ENCODE measurements at regions not wholly inside any gene's neighbourhood (a gene's known extent, or its start where the extent isn't known, plus 50 kb on each side); places are given as distances from the start of the nearest gene placed in this dataset.

DNA sequence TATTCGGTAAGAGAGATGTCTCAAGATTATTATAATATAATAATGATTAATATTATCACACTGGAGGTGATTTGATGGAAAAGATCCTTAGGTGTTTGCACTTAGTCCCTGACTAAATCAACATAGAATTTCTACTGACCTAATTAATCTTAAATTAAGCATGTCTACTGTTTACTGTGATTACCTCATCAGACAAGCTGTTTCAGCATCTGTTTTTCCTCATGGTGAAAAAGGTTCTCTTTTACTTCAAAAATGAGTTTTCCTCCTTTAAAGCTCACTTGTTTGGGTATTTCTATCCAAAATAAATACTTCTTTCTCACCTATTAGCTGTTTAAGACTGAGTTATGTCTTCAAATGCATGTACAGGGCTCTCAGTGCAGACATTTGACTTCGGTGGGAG, 407.8 kb downstream of the NKX6-1 start:
- POLR2A ChIA-PET: no interaction called here
- no peak overlapping the region for H3K27ac ChIP-seq (ENCODE audit: insufficient read depth in 1 of 2, low read depth in 1 of 2, low read length in 2 of 2, poor library complexity in 1 of 2, severe bottlenecking in 2 of 2)
- peaks cover 0 to 2% (median 0%) of the 10 kb centered on the region in 5 experiments for H3K27me3 ChIP-seq (replicated peaks in 2 of 5; ENCODE audit: control insufficient read depth in 4 of 5, insufficient read depth in 5 of 5, low read length in 4 of 5)
- H3K9me3 ChIP-seq (ENCODE audit: control extremely low read depth in 1 of 5, control insufficient read depth in 4 of 5, insufficient read depth in 2 of 5, low read depth in 1 of 5, low read length in 4 of 5): no peaks in the 10 kb centered on the region
- DNase-seq: no peak
- no CpG with 5 or more reads among the region's 2 CpGs for WGBS (ENCODE audit: insufficient coverage)
- CTCF ChIA-PET: no interaction called here
- H3K4me1 ChIP-seq (ENCODE audit: control extremely low read depth in 1 of 4, control insufficient read depth in 4 of 4, insufficient read depth in 4 of 4, low read length in 3 of 4): no peaks in the 10 kb centered on the region
- no peaks in the 10 kb centered on the region for H3K36me3 ChIP-seq (ENCODE audit: control insufficient read depth in 4 of 4, insufficient read depth in 4 of 4, low read length in 3 of 4)
- H3K4me3 ChIP-seq (ENCODE audit: control insufficient read depth in 1 of 7, extremely low read depth in 1 of 7, insufficient read depth in 4 of 7, low read depth in 2 of 7, low read length in 6 of 7): no peak overlapping the region

GRCh38 chr4:84089652-84090437, 409.2 kb downstream of the NKX6-1 start:
- DNase-seq: no peak
- ChIA-PET POLR2A (no interaction called here), CTCF (no interaction called here)
- Histone ChIP-seq H3K27ac (ENCODE audit: insufficient read depth in 1 of 2, low read depth in 1 of 2, low read length in 2 of 2, poor library complexity in 1 of 2, severe bottlenecking in 2 of 2) (no peak overlapping the region), H3K36me3 (ENCODE audit: control insufficient read depth in 4 of 4, insufficient read depth in 4 of 4, low read length in 3 of 4) (no peaks in the 10 kb centered on the region), H3K4me1 (ENCODE audit: control extremely low read depth in 1 of 4, control insufficient read depth in 4 of 4, insufficient read depth in 4 of 4, low read length in 3 of 4) (no peaks in the 10 kb centered on the region), H3K9me3 (ENCODE audit: control extremely low read depth in 1 of 5, control insufficient read depth in 4 of 5, insufficient read depth in 2 of 5, low read depth in 1 of 5, low read length in 4 of 5) (no peaks in the 10 kb centered on the region), H3K4me3 (ENCODE audit: control insufficient read depth in 1 of 7, extremely low read depth in 1 of 7, insufficient read depth in 4 of 7, low read depth in 2 of 7, low read length in 6 of 7) (no peak overlapping the region), H3K27me3 (replicated peaks in 2 of 5; ENCODE audit: control insufficient read depth in 4 of 5, insufficient read depth in 5 of 5, low read length in 4 of 5) (peaks cover 0 to 2% (median 0%) of the 10 kb centered on the region in 5 experiments)
- 87% methylated on average over 5 of the region's 5 CpGs for WGBS (ENCODE audit: insufficient coverage)

DNA sequence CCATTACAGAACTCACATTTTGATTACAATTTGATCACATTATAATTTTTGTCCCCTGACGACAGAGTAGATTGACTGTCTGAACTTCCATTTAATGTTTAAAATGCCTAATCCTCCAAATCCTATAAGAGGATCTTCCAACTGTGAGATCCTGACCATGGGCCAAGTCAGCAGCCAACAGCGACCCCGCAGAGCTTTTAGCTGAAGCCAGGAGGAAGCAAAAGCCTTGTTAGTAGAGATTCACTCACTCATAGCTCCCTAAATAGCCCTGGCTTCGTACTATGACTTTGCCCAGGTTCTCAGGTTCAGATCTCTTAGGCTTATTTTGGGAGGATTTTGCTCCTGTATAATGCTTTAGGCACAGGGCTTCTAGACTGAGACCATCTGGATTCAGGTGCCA, 413.1 kb downstream of the NKX6-1 start:
- Histone ChIP-seq H3K9me3 (ENCODE audit: control extremely low read depth in 1 of 5, control insufficient read depth in 4 of 5, insufficient read depth in 2 of 5, low read depth in 1 of 5, low read length in 4 of 5) (no peaks in the 10 kb centered on the region), H3K27ac (ENCODE audit: insufficient read depth in 1 of 2, low read depth in 1 of 2, low read length in 2 of 2, poor library complexity in 1 of 2, severe bottlenecking in 2 of 2) (no peak overlapping the region), H3K36me3 (ENCODE audit: control insufficient read depth in 4 of 4, insufficient read depth in 4 of 4, low read length in 3 of 4) (no peaks in the 10 kb centered on the region), H3K4me1 (ENCODE audit: control extremely low read depth in 1 of 4, control insufficient read depth in 4 of 4, insufficient read depth in 4 of 4, low read length in 3 of 4) (no peaks in the 10 kb centered on the region), H3K27me3 (replicated peaks in 2 of 5; ENCODE audit: control insufficient read depth in 4 of 5, insufficient read depth in 5 of 5, low read length in 4 of 5) (no peaks in the 10 kb centered on the region), H3K4me3 (ENCODE audit: control insufficient read depth in 1 of 7, extremely low read depth in 1 of 7, insufficient read depth in 4 of 7, low read depth in 2 of 7, low read length in 6 of 7) (no peak overlapping the region)
- DNase-seq: no peak
- POLR2A ChIA-PET: no interaction called here
- WGBS (ENCODE audit: insufficient coverage): 88% methylated on average over 2 of the region's 4 CpGs
- CTCF ChIA-PET: interaction anchor here (0.6 kb wide), 1 partner anchor 10 kb away, joined by 4 read pairs; no protein-coding TSS in a partner anchor

DNA sequence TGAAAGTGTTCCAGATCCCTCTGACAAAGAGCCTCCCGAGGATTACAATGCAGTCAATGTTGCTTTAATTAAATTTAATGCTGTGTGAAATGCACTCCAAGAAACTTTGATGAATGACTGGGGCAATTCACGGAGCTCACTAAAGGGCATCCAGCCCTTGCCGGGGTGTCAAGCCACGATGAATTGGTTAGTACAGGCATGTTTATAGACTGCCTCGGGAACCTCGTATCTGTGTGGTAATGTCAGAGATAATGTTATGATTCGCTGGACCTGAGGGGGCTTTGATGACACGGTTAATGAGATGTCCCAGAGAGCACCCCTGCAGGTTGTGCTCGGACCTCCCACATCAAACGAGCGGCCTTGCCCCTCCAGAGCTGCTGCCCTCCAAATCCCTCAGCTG, 428.8 kb downstream of the NKX6-1 start:
- H3K4me3 ChIP-seq (ENCODE audit: control insufficient read depth in 1 of 7, extremely low read depth in 1 of 7, insufficient read depth in 4 of 7, low read depth in 2 of 7, low read length in 6 of 7): no peak overlapping the region
- no peaks in the 10 kb centered on the region for H3K36me3 ChIP-seq (ENCODE audit: control insufficient read depth in 4 of 4, insufficient read depth in 4 of 4, low read length in 3 of 4)
- H3K4me1 ChIP-seq (ENCODE audit: control extremely low read depth in 1 of 4, control insufficient read depth in 4 of 4, insufficient read depth in 4 of 4, low read length in 3 of 4): no peaks in the 10 kb centered on the region
- DNase-seq: no peak
- H3K27ac ChIP-seq (ENCODE audit: insufficient read depth in 1 of 2, low read depth in 1 of 2, low read length in 2 of 2, poor library complexity in 1 of 2, severe bottlenecking in 2 of 2): no peak overlapping the region
- CTCF ChIA-PET: interaction anchor here (0.6 kb wide), 1 partner anchor 16 kb away, joined by 4 read pairs; no protein-coding TSS in a partner anchor
- POLR2A ChIA-PET: no interaction called here
- H3K9me3 ChIP-seq (ENCODE audit: control extremely low read depth in 1 of 5, control insufficient read depth in 4 of 5, insufficient read depth in 2 of 5, low read depth in 1 of 5, low read length in 4 of 5): no peaks in the 10 kb centered on the region
- WGBS (ENCODE audit: insufficient coverage): 50% methylated on average over 10 of the region's 11 CpGs
- H3K27me3 ChIP-seq (replicated peaks in 2 of 5; ENCODE audit: control insufficient read depth in 4 of 5, insufficient read depth in 5 of 5, low read length in 4 of 5): no peaks in the 10 kb centered on the region

DNA sequence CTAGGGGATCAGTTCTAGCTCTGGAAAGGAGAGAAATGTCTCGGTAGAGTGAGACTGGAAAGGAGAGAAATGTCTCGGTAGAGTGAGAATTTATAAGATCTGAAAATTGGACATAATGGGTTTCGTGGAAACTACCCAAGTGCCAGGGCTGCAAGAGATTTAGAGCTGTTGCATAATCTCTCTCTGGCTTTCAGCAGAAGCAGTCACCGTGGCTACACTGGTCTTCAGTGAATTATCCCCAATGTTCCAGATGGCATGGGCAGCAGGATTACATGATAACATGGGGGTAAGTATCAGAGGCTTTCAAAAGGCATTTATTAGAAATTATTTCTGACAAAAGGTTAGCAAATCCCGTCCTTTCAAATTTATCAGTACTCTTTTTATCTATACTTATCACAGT, 435.5 kb downstream of the NKX6-1 start:
- Histone ChIP-seq H3K9me3 (ENCODE audit: control extremely low read depth in 1 of 5, control insufficient read depth in 4 of 5, insufficient read depth in 2 of 5, low read depth in 1 of 5, low read length in 4 of 5) (no peaks in the 10 kb centered on the region), H3K4me1 (ENCODE audit: control extremely low read depth in 1 of 4, control insufficient read depth in 4 of 4, insufficient read depth in 4 of 4, low read length in 3 of 4) (no peaks in the 10 kb centered on the region), H3K4me3 (ENCODE audit: control insufficient read depth in 1 of 7, extremely low read depth in 1 of 7, insufficient read depth in 4 of 7, low read depth in 2 of 7, low read length in 6 of 7) (no peak overlapping the region), H3K36me3 (ENCODE audit: control insufficient read depth in 4 of 4, insufficient read depth in 4 of 4, low read length in 3 of 4) (no peaks in the 10 kb centered on the region), H3K27ac (ENCODE audit: insufficient read depth in 1 of 2, low read depth in 1 of 2, low read length in 2 of 2, poor library complexity in 1 of 2, severe bottlenecking in 2 of 2) (no peak overlapping the region), H3K27me3 (replicated peaks in 2 of 5; ENCODE audit: control insufficient read depth in 4 of 5, insufficient read depth in 5 of 5, low read length in 4 of 5) (peaks cover 0 to 2% (median 0%) of the 10 kb centered on the region in 5 experiments)
- WGBS (ENCODE audit: insufficient coverage): 93% methylated on average over 4 of the region's 5 CpGs
- CTCF ChIA-PET: no interaction called here
- no peak for DNase-seq
- POLR2A ChIA-PET: no interaction called here

- CTCF ChIA-PET: no interaction called here
- H3K36me3 ChIP-seq (ENCODE audit: control insufficient read depth in 4 of 4, insufficient read depth in 4 of 4, low read length in 3 of 4): no peaks in the 10 kb centered on the region
- POLR2A ChIA-PET: no interaction called here
- H3K27me3 ChIP-seq (replicated peaks in 2 of 5; ENCODE audit: control insufficient read depth in 4 of 5, insufficient read depth in 5 of 5, low read length in 4 of 5): no peaks in the 10 kb centered on the region
- H3K9me3 ChIP-seq (ENCODE audit: control extremely low read depth in 1 of 5, control insufficient read depth in 4 of 5, insufficient read depth in 2 of 5, low read depth in 1 of 5, low read length in 4 of 5): no peaks in the 10 kb centered on the region
- WGBS (ENCODE audit: insufficient coverage): no CpG with 5 or more reads among the region's 5 CpGs
- H3K4me1 ChIP-seq (ENCODE audit: control extremely low read depth in 1 of 4, control insufficient read depth in 4 of 4, insufficient read depth in 4 of 4, low read length in 3 of 4): no peaks in the 10 kb centered on the region
- no peak for DNase-seq
- H3K27ac ChIP-seq (ENCODE audit: insufficient read depth in 1 of 2, low read depth in 1 of 2, low read length in 2 of 2, poor library complexity in 1 of 2, severe bottlenecking in 2 of 2): no peak overlapping the region
- H3K4me3 ChIP-seq (ENCODE audit: control insufficient read depth in 1 of 7, extremely low read depth in 1 of 7, insufficient read depth in 4 of 7, low read depth in 2 of 7, low read length in 6 of 7): no peak overlapping the region
These were observed 440.9 kb downstream of the NKX6-1 start for GRCh38 chr4:84058201-84058600.

DNA sequence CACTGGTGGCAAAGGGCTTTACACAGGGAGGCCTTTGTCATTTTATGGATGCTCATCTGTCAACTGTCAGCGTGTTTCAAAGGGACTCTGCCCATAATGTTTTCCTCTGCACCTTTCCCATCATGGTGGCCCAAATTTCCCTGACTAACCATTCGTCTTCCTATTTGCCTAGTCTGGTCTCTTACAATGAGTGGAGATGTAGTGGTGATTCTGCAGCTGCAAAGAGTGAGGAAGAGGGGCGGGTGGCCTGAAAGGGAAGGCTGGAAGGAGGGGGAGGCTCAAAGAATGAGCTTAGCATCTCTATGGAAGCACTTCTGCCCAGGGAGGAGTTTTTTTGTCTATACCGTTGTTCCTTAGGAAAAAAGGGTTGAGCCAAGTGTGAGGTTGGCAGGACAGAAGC, 447.5 kb downstream of the NKX6-1 start:
- Histone ChIP-seq H3K36me3 (ENCODE audit: control insufficient read depth in 4 of 4, insufficient read depth in 4 of 4, low read length in 3 of 4) (no peaks in the 10 kb centered on the region), H3K4me3 (ENCODE audit: control insufficient read depth in 1 of 7, extremely low read depth in 1 of 7, insufficient read depth in 4 of 7, low read depth in 2 of 7, low read length in 6 of 7) (no peak overlapping the region), H3K27ac (ENCODE audit: insufficient read depth in 1 of 2, low read depth in 1 of 2, low read length in 2 of 2, poor library complexity in 1 of 2, severe bottlenecking in 2 of 2) (no peak overlapping the region), H3K9me3 (ENCODE audit: control extremely low read depth in 1 of 5, control insufficient read depth in 4 of 5, insufficient read depth in 2 of 5, low read depth in 1 of 5, low read length in 4 of 5) (no peaks in the 10 kb centered on the region), H3K27me3 (replicated peaks in 2 of 5; ENCODE audit: control insufficient read depth in 4 of 5, insufficient read depth in 5 of 5, low read length in 4 of 5) (no peaks in the 10 kb centered on the region), H3K4me1 (ENCODE audit: control extremely low read depth in 1 of 4, control insufficient read depth in 4 of 4, insufficient read depth in 4 of 4, low read length in 3 of 4) (no peaks in the 10 kb centered on the region)
- no peak for DNase-seq
- 79% methylated on average over 3 of the region's 4 CpGs for WGBS (ENCODE audit: insufficient coverage)
- CTCF ChIA-PET: no interaction called here
- POLR2A ChIA-PET: no interaction called here

All from common myeloid progenitor, CD34-positive (primary cell).